NCI-H2107 (cell line): ENCODE measurements at regions not wholly inside any gene's neighbourhood (a gene's known extent, or its start where the extent isn't known, plus 50 kb on each side); places are given as distances from the start of the nearest gene placed in this dataset.

ENCODE experiments used
- DNase-seq: peaks from one replicate; lab custom pipeline; 2025; lab: John Stamatoyannopoulos, UW

DNA sequence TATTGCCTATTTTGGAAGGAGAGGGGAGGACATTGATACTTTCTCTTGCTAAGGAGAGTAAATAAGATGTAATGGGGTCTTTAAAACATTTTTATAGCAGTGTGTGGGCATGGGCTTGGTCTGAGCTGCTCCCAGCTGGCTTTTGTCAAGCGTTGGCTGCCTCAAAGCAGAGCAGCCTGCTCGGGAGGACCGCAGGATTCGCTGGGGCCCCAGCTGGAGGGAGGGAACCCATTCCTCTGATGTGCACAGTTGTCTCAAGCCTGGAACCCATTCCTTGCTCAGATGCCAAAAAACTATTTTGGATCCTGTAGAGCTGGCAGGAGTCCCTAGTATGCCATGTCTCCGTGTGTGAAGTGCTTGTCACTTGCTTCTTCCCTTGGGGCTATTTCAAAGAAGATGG is 59.4 kb upstream of the RMDN2 start:
- DNase-seq, result no peak

GRCh38 chr2:37866171-37866934 is 58.7 kb upstream of the RMDN2 start:
- DNase-seq, result no peak

- DNase-seq, result no peak
These were observed 57.9 kb upstream of the RMDN2 start for GRCh38 chr2:37867166-37867565.

DNA sequence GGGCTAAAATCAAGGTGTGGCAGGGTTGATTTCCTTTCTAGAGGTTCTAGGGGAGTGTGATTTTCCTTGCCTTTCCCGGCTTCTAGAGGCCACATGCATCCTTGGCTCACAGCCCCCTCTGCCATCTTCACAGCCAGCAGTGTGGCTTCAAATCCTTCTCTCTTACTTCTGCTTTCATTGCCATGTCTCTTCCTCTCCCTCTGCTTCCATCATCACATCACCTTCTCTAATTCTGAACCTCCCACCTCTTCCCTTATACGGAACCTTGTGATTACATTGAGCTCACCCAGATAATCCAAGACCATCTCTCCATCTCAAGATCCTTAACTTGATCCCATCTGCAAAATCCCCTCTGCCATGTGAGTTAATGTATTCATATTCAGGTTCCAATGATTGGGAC is 56.2 kb upstream of the RMDN2 start:
- no peak for DNase-seq

- DNase-seq, result no peak
These were observed 55.8 kb upstream of the RMDN2 start for GRCh38 chr2:37869304-37869703.

- DNase-seq, result no peak
These were observed 55.3 kb upstream of the RMDN2 start for GRCh38 chr2:37869771-37870170.

DNA sequence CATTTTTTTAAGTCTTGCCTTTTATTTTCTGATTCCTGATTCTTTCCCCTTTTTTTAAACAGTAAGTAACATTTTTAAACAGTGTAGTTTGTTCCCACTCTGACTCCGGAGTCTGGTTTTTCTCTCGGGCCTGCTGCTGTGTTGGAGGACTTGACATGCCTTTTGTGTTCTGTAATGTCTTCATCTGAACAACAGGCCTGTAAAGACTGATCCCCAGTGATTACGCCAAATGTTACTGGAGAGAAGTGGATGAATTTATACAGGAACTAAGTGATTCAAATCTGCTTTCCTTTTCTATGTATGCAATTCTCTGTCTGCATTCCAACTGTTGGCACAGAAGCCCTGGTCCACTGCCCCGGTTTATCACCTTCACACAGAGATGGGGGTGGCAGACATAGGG is 54.3 kb upstream of the RMDN2 start:
- no peak for DNase-seq

GRCh38 chr2:37871456-37872191 is 53.5 kb upstream of the RMDN2 start:
- no peak for DNase-seq

DNA sequence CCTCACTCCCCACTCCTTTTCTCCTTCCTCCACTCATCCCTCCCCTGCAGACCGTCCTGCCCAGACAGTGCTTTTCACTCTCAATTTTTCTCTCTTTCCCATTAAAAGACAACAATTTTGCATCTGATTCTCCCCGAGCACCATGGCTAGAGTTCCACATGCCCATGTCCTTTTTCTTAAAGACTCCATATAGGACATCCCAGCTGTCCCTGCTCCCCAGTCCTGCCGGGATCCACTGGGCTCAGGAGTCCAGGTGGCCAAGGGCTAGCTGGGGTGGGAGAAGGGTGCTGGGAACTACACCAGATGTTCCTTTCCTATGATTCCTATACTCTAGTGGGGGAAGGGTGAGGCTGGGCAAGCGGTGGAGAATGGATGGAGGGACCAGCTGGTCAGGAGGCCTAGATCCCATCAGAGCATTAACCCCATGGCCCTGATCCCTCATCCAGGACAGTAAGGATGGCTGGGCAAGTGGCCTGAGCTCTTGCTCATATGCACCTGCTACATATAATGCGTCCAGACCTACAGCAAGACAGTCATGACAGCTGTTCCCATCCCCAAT is 52.8 kb upstream of the RMDN2 start:
- DNase-seq, result no peak

- DNase-seq, result no peak
These were observed 51.9 kb upstream of the RMDN2 start for GRCh38 chr2:37873229-37873628.

GRCh38 chr2:37873749-37874330 is 51.2 kb upstream of the RMDN2 start:
- DNase-seq, result no peak

DNA sequence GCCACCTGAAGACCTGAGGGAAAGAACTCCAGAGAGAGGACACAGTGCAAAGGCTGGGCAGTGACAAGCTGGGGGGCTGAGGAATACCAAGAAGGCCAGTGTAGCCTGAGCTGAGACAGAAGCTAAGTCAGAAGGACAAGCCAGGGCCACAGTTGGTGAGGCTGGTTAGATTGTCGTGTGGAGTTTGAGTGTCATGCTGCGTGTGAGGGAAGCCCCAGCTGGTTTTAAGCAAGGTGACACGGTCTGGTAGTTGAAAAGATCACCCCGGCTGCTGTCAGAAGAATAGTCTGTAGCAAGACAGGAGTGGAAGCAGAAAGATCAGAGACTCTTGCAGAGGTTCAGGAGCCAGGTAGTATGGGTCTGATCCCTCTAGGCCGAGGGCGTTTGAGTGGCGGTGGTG is 50.6 kb upstream of the RMDN2 start:
- DNase-seq, result no peak
